Endodermal cell (in vitro differentiated cells): ENCODE measurements at regions not wholly inside any gene's neighbourhood (a gene's known extent, or its start where the extent isn't known, plus 50 kb on each side); places are given as distances from the start of the nearest gene placed in this dataset.

Source experiments
- DNase-seq: peaks from one replicate; pipeline ENCODE4 v3.0.0-alpha.2; 2017
- H3K27ac ChIP-seq: 2 replicates; pipeline ENCODE4 v1.5.1; 2013; ENCODE audit warnings: mild to moderate bottlenecking, low read depth, low read length, moderate library complexity
- H3K27me3 ChIP-seq: 2 replicates; pipeline ENCODE4 v1.6.1; 2013; ENCODE audit warnings: mild to moderate bottlenecking, low read length, moderate library complexity; ENCODE audit not compliant: insufficient read depth, control insufficient read depth, poor library complexity, severe bottlenecking
- H3K36me3 ChIP-seq: 2 replicates; pipeline ENCODE4 v1.7.0; 2013; ENCODE audit warnings: mild to moderate bottlenecking, low read length, moderate library complexity; ENCODE audit not compliant: control insufficient read depth, insufficient read depth
- H3K4me1 ChIP-seq: one replicate; pipeline ENCODE4 v1.7.0; 2013; ENCODE audit warnings: low read length; ENCODE audit not compliant: control insufficient read depth, insufficient read depth
- H3K4me3 ChIP-seq: 2 replicates; pipeline ENCODE4 v1.5.1; 2013; ENCODE audit warnings: mild to moderate bottlenecking, low read length, moderate library complexity
- H3K9ac ChIP-seq: 2 replicates; pipeline ENCODE4 v1.6.1; 2013; ENCODE audit warnings: mild to moderate bottlenecking, low read length, moderate library complexity; ENCODE audit not compliant: poor library complexity, severe bottlenecking; ENCODE audit errors: extremely low read depth
- H3K9me3 ChIP-seq: 2 replicates; pipeline ENCODE4 v1.6.1; 2013; ENCODE audit warnings: mild to moderate bottlenecking, low read length, moderate library complexity; ENCODE audit not compliant: control insufficient read depth
- H3K27ac Mint-ChIP-seq: 2 replicates; pipeline ENCODE4 v1.8.0; 2020; ENCODE audit warnings: mixed read lengths
- H3K27me3 Mint-ChIP-seq: 2 replicates; pipeline ENCODE4 v1.8.0; 2021; ENCODE audit warnings: mild to moderate bottlenecking, mixed read lengths; ENCODE audit not compliant: insufficient read depth
- H3K36me3 Mint-ChIP-seq: 2 replicates; pipeline ENCODE4 v1.8.0; 2020; ENCODE audit warnings: low read depth, mixed read lengths
- H3K4me1 Mint-ChIP-seq: 2 replicates; pipeline ENCODE4 v1.8.0; 2020; ENCODE audit warnings: mixed read lengths
- H3K4me3 Mint-ChIP-seq: 2 replicates; pipeline ENCODE4 v1.8.0; 2020; ENCODE audit warnings: mild to moderate bottlenecking, moderate library complexity, mixed read lengths
- H3K9me3 Mint-ChIP-seq: 2 replicates; pipeline ENCODE4 v1.8.0; 2020; ENCODE audit warnings: mild to moderate bottlenecking, mixed read lengths
- WGBS, 2 experiments: methylation state at CpG; one replicate each; pipeline versions ENCODE4 v1.1.5 to v1.1.7; 2013; ENCODE audit warnings: missing lambda C conversion rate in 2 of 2, mixed read lengths in 1 of 2; ENCODE audit not compliant: insufficient coverage in 1 of 2, insufficient read length in 1 of 2; 5-methylcytosine and 5-hydroxymethylcytosine counted together
- TF ChIP-seq, protein P1 (sequence below): fragments of 200-600 bp; sonication (generic); conservative IDR thresholded peaks from 2 replicates; pipeline ENCODE4 v1.5.0; 2021; ENCODE audit warnings: antibody characterized with exemption, mild to moderate bottlenecking

DNA sequence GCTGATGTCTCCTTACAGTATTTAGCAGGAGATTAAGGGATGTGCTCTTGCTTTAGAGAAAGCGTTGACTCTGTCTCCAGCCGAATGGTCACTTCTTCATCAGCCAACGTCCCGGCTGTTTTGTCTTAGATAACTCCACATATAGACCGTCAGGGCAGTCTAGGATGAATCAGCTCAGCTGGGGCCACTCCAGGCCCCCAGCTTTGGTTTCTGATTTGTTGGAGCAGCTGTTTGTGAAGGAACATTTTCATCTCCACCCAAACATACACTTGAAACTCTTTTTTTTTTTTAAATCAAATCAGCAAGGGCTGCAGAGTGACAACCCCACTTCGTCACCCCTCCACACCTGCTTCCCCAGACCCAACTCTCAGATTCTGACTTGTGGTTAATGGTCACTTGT is 206.1 kb upstream of the GALNT2 start:
- no peaks in the 10 kb centered on the region for H3K9me3 ChIP-seq
- TF ChIP-seq, protein P1, sequence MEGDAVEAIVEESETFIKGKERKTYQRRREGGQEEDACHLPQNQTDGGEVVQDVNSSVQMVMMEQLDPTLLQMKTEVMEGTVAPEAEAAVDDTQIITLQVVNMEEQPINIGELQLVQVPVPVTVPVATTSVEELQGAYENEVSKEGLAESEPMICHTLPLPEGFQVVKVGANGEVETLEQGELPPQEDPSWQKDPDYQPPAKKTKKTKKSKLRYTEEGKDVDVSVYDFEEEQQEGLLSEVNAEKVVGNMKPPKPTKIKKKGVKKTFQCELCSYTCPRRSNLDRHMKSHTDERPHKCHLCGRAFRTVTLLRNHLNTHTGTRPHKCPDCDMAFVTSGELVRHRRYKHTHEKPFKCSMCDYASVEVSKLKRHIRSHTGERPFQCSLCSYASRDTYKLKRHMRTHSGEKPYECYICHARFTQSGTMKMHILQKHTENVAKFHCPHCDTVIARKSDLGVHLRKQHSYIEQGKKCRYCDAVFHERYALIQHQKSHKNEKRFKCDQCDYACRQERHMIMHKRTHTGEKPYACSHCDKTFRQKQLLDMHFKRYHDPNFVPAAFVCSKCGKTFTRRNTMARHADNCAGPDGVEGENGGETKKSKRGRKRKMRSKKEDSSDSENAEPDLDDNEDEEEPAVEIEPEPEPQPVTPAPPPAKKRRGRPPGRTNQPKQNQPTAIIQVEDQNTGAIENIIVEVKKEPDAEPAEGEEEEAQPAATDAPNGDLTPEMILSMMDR, result no peak
- H3K4me3 ChIP-seq, result no peak overlapping the region
- no peaks in the 10 kb centered on the region for H3K36me3 ChIP-seq
- Mint-ChIP-seq H3K27me3 (no peaks in the 10 kb centered on the region), H3K4me3 (no peak overlapping the region), H3K27ac (no peak overlapping the region), H3K4me1 (peaks cover 10% of the 10 kb centered on the region), H3K9me3 (no peaks in the 10 kb centered on the region), H3K36me3 (no peaks in the 10 kb centered on the region)
- WGBS, 2 experiments, result 91 to 100% methylated on average over 2 to 5 of the region's 6 CpGs
- no peak for DNase-seq
- no peaks in the 10 kb centered on the region for H3K4me1 ChIP-seq
- H3K27me3 ChIP-seq, result no peaks in the 10 kb centered on the region
- H3K27ac ChIP-seq, result no peak overlapping the region
- H3K9ac ChIP-seq, result no peak overlapping the region

DNA sequence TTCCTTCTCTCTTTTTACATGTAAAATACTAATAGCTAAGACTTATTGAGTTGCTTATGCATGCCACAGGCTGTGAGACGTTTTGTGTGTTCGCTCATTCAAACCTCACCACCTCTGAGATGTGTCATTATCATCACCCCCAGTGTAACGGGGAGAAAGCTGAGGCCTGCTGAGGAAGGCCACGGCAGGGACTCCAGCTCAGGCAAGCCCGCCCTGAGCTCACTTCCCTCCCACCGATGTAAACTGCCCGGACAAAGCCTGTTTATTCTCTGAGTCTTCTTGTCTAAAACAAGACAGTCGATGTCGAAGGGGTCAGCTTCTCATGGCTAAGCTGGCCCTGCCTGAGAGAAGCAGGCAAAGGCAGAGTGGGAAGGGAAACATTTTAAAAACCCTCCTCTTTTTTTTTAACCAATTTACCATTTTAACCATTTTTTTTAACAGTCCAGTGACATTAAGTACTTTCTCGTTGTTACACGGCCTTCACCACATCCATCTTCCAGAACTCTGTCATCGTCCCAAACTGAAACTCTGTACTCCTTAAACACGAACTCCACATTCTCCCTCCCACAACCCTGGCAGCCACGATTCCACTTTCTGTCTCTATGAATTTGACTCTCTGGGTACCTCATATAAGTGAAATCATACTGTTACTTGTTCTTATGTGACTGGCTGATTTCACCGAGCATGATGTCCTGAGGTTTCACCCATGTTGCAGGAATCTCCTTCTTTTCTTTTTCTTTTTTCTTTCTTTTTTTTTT is 204.8 kb upstream of the GALNT2 start:
- H3K4me1 ChIP-seq, result no peaks in the 10 kb centered on the region
- no peak overlapping the region for H3K9ac ChIP-seq
- TF ChIP-seq, protein P1, result no peak
- no peak overlapping the region for H3K4me3 Mint-ChIP-seq
- no peaks in the 10 kb centered on the region for H3K27me3 Mint-ChIP-seq
- H3K36me3 Mint-ChIP-seq, result no peaks in the 10 kb centered on the region
- no peaks in the 10 kb centered on the region for H3K9me3 ChIP-seq
- peaks cover 1% of the 10 kb centered on the region for H3K9me3 Mint-ChIP-seq
- H3K36me3 ChIP-seq, result no peaks in the 10 kb centered on the region
- H3K4me1 Mint-ChIP-seq, result peaks cover 10% of the 10 kb centered on the region
- no peak overlapping the region for H3K4me3 ChIP-seq
- H3K27ac ChIP-seq, result peak overlapping the region; percentile 84
- DNase-seq, result peak; percentile 62
- 37 to 61% methylated on average over 7 to 15 of the region's 15 CpGs for WGBS, 2 experiments
- no peaks in the 10 kb centered on the region for H3K27me3 ChIP-seq
- H3K27ac Mint-ChIP-seq, result no peak overlapping the region

DNA sequence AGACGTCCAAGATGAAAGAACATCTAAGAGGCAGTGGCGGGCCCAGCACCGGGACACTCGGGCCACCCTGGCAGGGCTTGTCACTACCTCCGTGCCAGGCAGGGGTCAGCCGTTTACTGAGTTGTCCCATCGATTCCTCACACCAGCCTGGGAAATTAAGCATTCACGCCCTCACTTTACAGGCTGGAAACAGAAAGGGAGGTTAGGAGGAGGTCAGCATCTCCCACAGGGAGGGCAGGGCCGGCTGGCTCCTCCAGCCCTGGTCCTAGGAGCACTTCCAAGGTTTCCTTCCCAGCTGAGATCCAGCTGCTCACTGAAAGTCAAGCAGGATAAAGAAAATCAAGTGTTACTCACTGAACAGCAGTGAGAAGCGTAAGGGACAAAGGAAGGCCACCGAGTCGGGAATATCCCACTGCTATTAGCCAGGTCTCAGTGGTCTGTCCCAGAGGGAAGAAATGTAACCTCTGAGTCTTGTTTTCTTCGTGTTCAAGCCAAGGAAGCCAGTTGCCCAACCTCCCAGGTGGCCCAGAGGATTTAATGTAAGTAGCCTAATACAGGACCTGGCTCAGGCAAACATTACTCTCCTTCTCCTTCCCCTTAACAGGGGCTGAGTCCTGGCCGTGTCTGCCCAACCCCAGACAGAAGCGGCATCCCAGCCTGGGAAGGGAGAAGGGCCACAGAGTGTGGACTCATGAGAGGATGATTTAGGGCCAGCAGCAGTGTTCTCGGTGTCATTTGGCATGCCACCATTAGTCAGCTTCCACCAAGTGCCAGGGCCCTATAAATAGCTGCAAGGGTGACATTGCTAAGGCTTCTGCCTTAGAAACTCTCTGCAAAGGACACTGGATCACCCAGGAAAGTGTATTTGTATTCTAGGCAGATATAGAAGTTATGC is 203.1 kb upstream of the GALNT2 start:
- TF ChIP-seq, protein P1, result no peak
- Mint-ChIP-seq H3K9me3 (peaks cover 1% of the 10 kb centered on the region), H3K27ac (no peak overlapping the region), H3K27me3 (no peaks in the 10 kb centered on the region), H3K4me3 (no peak overlapping the region), H3K36me3 (no peaks in the 10 kb centered on the region), H3K4me1 (peaks cover 10% of the 10 kb centered on the region)
- 85 to 89% methylated on average over 8 to 16 of the region's 16 CpGs for WGBS, 2 experiments
- Histone ChIP-seq H3K9ac (no peak overlapping the region), H3K4me1 (no peaks in the 10 kb centered on the region), H3K9me3 (no peaks in the 10 kb centered on the region), H3K36me3 (no peaks in the 10 kb centered on the region), H3K27me3 (no peaks in the 10 kb centered on the region), H3K27ac (peak overlapping the region; percentile 29), H3K4me3 (no peak overlapping the region)
- no peak for DNase-seq
